ENCODE measurements at regions not wholly inside any gene's neighbourhood (a gene's known extent, or its start where the extent isn't known, plus 50 kb on each side); places are given as distances from the start of the nearest gene placed in this dataset.

- no peaks in the 10 kb centered on the region for H3K79me2 ChIP-seq (ENCODE audit: insufficient read depth, low read length)
- H3K4me2 ChIP-seq (replicated peaks; ENCODE audit: extremely low read depth, low read length, poor library complexity, severe bottlenecking): no peak overlapping the region
- H3K27me3 Mint-ChIP-seq (ENCODE audit: low read depth in 3 of 3): no peaks in the 10 kb centered on the region
- DNase-seq: no peak
- H3K4me1 ChIP-seq (ENCODE audit: control insufficient read depth in 1 of 2, insufficient read depth in 2 of 2, low read length in 2 of 2): no peaks in the 10 kb centered on the region
- no peak overlapping the region for H3K9ac ChIP-seq (ENCODE audit: insufficient read depth, low read length, poor library complexity, severe bottlenecking)
- H3K4me1 Mint-ChIP-seq: no peaks in the 10 kb centered on the region
- no peaks in the 10 kb centered on the region for H3K27me3 ChIP-seq (ENCODE audit: control insufficient read depth in 2 of 2, insufficient read depth in 2 of 2, low read length in 2 of 2)
- H2AFZ ChIP-seq (ENCODE audit: insufficient read depth, low read depth, low read length, poor library complexity, severe bottlenecking): no peak overlapping the region
- peaks cover 0 to 5% (median 1%) of the 10 kb centered on the region in 7 donors for H3K9me3 Mint-ChIP-seq
- H3K36me3 Mint-ChIP-seq: no peaks in the 10 kb centered on the region
- H4K20me1 ChIP-seq (ENCODE audit: insufficient read depth, low read length): no peaks in the 10 kb centered on the region
- H3K27ac ChIP-seq (ENCODE audit: low read depth in 1 of 2, low read length in 2 of 2): no peak overlapping the region
- no peak overlapping the region for H3K4me3 ChIP-seq (replicated peaks in 1 of 3; ENCODE audit: low read depth in 2 of 3, low read length in 3 of 3)
- 83% methylated on average over 1 of the region's 3 CpGs for WGBS (ENCODE audit: insufficient coverage)
- no peak for TF ChIP-seq CTCF (IDR thresholded peaks at IDR 0.05)
- intact Hi-C loops (cut with micrococcal nuclease): no loop called here
- H3K4me3 Mint-ChIP-seq: no peak overlapping the region
- no peaks in the 10 kb centered on the region for H3K36me3 ChIP-seq (replicated peaks in 1 of 2; ENCODE audit: control insufficient read depth in 1 of 2, insufficient read depth in 2 of 2, low read length in 2 of 2)
- no peaks in the 10 kb centered on the region for H3K9me3 ChIP-seq (replicated peaks in 1 of 2; ENCODE audit: control insufficient read depth in 1 of 2, insufficient read depth in 1 of 2, low read length in 2 of 2)
- H3K27ac Mint-ChIP-seq: no peak overlapping the region
Measured at GRCh38 chr3:76700323-76700722, 339.6 kb upstream of the ROBO2 start.

- Mint-ChIP-seq H3K4me3 (no peak overlapping the region), H3K4me1 (no peaks in the 10 kb centered on the region), H3K36me3 (no peaks in the 10 kb centered on the region), H3K27ac (no peak overlapping the region), H3K27me3 (ENCODE audit: low read depth in 3 of 3) (no peaks in the 10 kb centered on the region), H3K9me3 (peaks cover 0 to 5% (median 0%) of the 10 kb centered on the region in 7 donors)
- Histone ChIP-seq H3K27me3 (ENCODE audit: control insufficient read depth in 2 of 2, insufficient read depth in 2 of 2, low read length in 2 of 2) (no peaks in the 10 kb centered on the region), H3K4me2 (replicated peaks; ENCODE audit: extremely low read depth, low read length, poor library complexity, severe bottlenecking) (no peak overlapping the region), H3K9me3 (replicated peaks in 1 of 2; ENCODE audit: control insufficient read depth in 1 of 2, insufficient read depth in 1 of 2, low read length in 2 of 2) (no peaks in the 10 kb centered on the region), H2AFZ (ENCODE audit: insufficient read depth, low read depth, low read length, poor library complexity, severe bottlenecking) (no peak overlapping the region), H3K27ac (ENCODE audit: low read depth in 1 of 2, low read length in 2 of 2) (no peak overlapping the region), H3K9ac (ENCODE audit: insufficient read depth, low read length, poor library complexity, severe bottlenecking) (no peak overlapping the region), H4K20me1 (ENCODE audit: insufficient read depth, low read length) (no peaks in the 10 kb centered on the region), H3K79me2 (ENCODE audit: insufficient read depth, low read length) (no peaks in the 10 kb centered on the region), H3K4me3 (replicated peaks in 1 of 3; ENCODE audit: low read depth in 2 of 3, low read length in 3 of 3) (no peak overlapping the region), H3K4me1 (ENCODE audit: control insufficient read depth in 1 of 2, insufficient read depth in 2 of 2, low read length in 2 of 2) (no peaks in the 10 kb centered on the region), H3K36me3 (replicated peaks in 1 of 2; ENCODE audit: control insufficient read depth in 1 of 2, insufficient read depth in 2 of 2, low read length in 2 of 2) (no peaks in the 10 kb centered on the region)
- TF ChIP-seq CTCF (IDR thresholded peaks at IDR 0.05): no peak
- intact Hi-C loops (cut with micrococcal nuclease): no loop called here
- DNase-seq: no peak
- no CpG with 5 or more reads among the region's 3 CpGs for WGBS (ENCODE audit: insufficient coverage)
Measured at GRCh38 chr3:76702676-76703075, 337.2 kb upstream of the ROBO2 start.
